Prostate gland (tissue), 2 donors: ENCODE measurements at regions not wholly inside any gene's neighbourhood (a gene's known extent, or its start where the extent isn't known, plus 50 kb on each side); places are given as distances from the start of the nearest gene placed in this dataset.

ENCODE experiments used
- DNase-seq: peaks from one replicate; pipeline ENCODE4 v3.0.0-alpha.2; 2019; ENCODE audit warnings: low spot score
- H3K27ac ChIP-seq, 2 donors: fragments of 200-600 bp; sonication (generic); 2 replicates each; pipeline ENCODE4 v1.5.1; 2017 to 2019
- H3K27me3 ChIP-seq: fragments of 200-600 bp; sonication (generic); replicated peaks from 2 replicates; pipeline ENCODE4 v1.5.1; 2019; ENCODE audit not compliant: insufficient read depth
- H3K36me3 ChIP-seq, 2 donors: fragments of 200-600 bp; sonication (generic); 1 replicate in 1 of 2; 2 replicates in 1 of 2; pipeline versions ENCODE4 v1.5.1 to v1.8.1; 2017 to 2019
- H3K4me1 ChIP-seq: fragments of 200-600 bp; sonication (generic); replicated peaks from 2 replicates; pipeline ENCODE4 v1.5.1; 2019
- H3K4me3 ChIP-seq, 2 donors: fragments of 200-600 bp; sonication (generic); 2 replicates each; pipeline ENCODE4 v1.5.1; 2017 to 2019
- H3K9me3 ChIP-seq: fragments of 200-600 bp; sonication (generic); 2 replicates; pipeline ENCODE4 v1.5.1; 2017
- POLR2A ChIP-seq: fragments of 450-650 bp; IDR thresholded peaks from one replicate; pipeline ENCODE4 v1.6.1; 2016; ENCODE audit warnings: antibody characterized with exemption, mild to moderate bottlenecking
- POLR2AphosphoS5 ChIP-seq: sonication (generic); formaldehyde crosslinking; IDR thresholded peaks from one replicate; pipeline ENCODE4 v1.6.1; 2017; ENCODE audit warnings: antibody characterized with exemption
- WGBS: methylation state at CpG from one replicate; pipeline ENCODE4 v1.1.5; 2018; 5-methylcytosine and 5-hydroxymethylcytosine counted together
- intact Hi-C: fragments of 100-400 bp; cut with DNase I; formaldehyde crosslinking; loops from one replicate; pipeline ENCODE4 v1.14.2; 2022
- TF ChIP-seq, protein P1 (sequence below), 4 experiments: fragments of 200-600 bp in 2 of 4; fragments of 450-650 bp in 2 of 4; sonication (generic) in 2 of 4; IDR thresholded peaks; 1 replicate in 3 of 4; 2 replicates in 1 of 4; pipeline ENCODE4 v1.5.1; 2016 to 2019; ENCODE audit warnings: antibody characterized with exemption in 4 of 4, mild to moderate bottlenecking in 2 of 4, moderate library complexity in 2 of 4

DNA sequence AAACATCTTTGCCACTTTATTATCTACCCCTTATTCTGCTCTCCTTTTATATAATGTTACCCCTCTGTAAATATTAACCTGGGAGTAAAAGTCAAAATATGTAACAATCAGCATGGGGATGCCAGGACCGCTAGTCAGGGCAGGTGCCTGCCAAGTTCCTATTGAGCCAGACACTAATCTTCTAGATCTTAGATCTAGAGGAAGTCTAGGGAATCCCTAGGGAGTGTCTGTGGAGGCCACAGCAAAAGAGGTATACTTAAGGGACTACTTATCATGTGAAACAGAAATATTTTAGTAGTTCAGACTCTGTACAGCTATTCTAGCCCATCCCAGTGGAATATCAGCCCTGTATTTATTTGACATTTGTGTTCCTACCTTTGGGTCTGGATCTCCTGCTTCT lies 600.8 kb upstream of the CDH2 start:
- Histone ChIP-seq H3K9me3 (no peaks in the 10 kb centered on the region), H3K4me3 (no peak overlapping the region), H3K4me1 (no peaks in the 10 kb centered on the region), H3K27me3 (no peaks in the 10 kb centered on the region), H3K36me3 (no peaks in the 10 kb centered on the region), H3K27ac (no peak overlapping the region)
- 63% methylated on average over 1 of the region's 1 CpG for WGBS
- TF ChIP-seq, protein P1, sequence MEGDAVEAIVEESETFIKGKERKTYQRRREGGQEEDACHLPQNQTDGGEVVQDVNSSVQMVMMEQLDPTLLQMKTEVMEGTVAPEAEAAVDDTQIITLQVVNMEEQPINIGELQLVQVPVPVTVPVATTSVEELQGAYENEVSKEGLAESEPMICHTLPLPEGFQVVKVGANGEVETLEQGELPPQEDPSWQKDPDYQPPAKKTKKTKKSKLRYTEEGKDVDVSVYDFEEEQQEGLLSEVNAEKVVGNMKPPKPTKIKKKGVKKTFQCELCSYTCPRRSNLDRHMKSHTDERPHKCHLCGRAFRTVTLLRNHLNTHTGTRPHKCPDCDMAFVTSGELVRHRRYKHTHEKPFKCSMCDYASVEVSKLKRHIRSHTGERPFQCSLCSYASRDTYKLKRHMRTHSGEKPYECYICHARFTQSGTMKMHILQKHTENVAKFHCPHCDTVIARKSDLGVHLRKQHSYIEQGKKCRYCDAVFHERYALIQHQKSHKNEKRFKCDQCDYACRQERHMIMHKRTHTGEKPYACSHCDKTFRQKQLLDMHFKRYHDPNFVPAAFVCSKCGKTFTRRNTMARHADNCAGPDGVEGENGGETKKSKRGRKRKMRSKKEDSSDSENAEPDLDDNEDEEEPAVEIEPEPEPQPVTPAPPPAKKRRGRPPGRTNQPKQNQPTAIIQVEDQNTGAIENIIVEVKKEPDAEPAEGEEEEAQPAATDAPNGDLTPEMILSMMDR (IDR thresholded peaks at IDR 0.05) = no peak
- TF ChIP-seq POLR2A = no peak
- TF ChIP-seq POLR2AphosphoS5 = no peak
- no peak for DNase-seq
- intact Hi-C loops = no loop called here

DNA sequence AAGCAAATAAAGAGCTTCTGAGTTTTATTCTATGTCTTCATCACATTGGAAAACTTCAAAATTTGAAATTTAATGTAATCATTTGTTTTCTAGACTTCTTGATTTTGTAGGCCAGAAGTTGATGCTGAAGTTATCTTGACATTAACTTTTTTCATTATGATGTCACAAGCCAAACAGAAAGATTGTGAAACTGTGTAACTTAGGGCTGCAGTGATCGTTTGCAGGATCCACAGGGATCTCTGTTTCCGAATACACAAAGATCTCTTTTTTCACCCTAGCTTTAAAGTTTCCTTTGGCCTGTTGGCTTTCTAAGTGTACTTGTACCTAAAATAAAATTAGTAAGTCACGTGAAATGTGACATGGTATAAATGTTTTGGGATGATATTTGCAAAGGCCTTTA lies 594.9 kb upstream of the CDH2 start:
- H3K4me1 ChIP-seq = no peaks in the 10 kb centered on the region
- H3K4me3 ChIP-seq = no peak overlapping the region
- no peak overlapping the region for H3K27ac ChIP-seq
- H3K36me3 ChIP-seq = no peaks in the 10 kb centered on the region
- H3K9me3 ChIP-seq = no peaks in the 10 kb centered on the region
- 61% methylated on average over 3 of the region's 3 CpGs for WGBS
- no peak for TF ChIP-seq POLR2A
- TF ChIP-seq POLR2AphosphoS5 = no peak
- TF ChIP-seq, protein P1 (IDR thresholded peaks at IDR 0.05) = no peak
- intact Hi-C loops = no loop called here
- no peak for DNase-seq
- no peaks in the 10 kb centered on the region for H3K27me3 ChIP-seq

DNA sequence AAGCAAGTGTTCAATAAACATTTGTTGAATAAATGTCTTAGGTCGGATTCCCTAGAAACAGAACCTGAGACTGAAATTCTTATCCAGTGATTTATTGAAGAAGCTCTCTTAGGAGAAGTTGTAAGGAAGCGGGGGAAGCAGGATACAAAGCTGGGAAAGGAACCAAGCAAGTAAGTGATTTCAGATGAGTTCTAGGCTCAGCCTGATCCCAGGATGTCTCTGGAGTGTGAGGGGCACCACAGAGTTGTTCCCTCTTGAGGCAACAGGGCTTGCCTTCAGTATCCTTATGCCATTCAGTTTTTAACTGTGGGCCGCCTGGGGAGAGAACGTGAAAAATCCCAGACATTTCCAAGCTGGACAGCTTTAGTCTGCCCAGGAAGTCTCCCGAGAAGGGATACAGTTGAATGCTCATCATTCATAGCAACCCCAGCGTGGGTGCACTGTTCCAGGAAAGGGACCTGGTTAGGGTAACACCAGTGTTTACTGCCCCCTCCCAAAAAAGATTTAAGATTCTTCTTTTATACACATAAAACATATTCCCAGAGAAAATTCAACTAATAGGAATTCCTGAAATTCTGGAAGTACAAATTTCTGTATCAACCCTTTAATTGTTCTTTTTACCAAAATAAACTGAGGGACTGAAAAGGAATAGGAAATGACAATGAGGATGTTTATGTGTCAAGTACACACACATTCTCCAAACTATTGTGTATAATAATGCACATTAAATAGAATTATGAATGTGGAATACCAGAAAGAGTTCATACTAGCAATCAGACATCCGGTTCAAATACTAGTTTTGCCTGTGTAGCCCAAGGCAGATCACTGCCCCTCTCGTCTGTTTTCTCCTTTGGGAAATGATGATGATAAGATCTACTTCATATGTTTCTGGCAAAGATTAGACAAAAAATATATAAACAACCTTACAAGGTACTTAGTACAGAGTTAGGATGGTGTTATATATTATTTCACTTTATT lies 592.1 kb upstream of the CDH2 start:
- Histone ChIP-seq H3K4me3 (no peak overlapping the region), H3K4me1 (no peaks in the 10 kb centered on the region), H3K27ac (no peak overlapping the region), H3K9me3 (no peaks in the 10 kb centered on the region), H3K36me3 (no peaks in the 10 kb centered on the region), H3K27me3 (no peaks in the 10 kb centered on the region)
- TF ChIP-seq POLR2A (no peak), POLR2AphosphoS5 (no peak)
- TF ChIP-seq, protein P1 (IDR thresholded peaks at IDR 0.05) = no peak
- intact Hi-C loops = no loop called here
- DNase-seq = no peak
- WGBS = 68% methylated on average over 8 of the region's 8 CpGs

DNA sequence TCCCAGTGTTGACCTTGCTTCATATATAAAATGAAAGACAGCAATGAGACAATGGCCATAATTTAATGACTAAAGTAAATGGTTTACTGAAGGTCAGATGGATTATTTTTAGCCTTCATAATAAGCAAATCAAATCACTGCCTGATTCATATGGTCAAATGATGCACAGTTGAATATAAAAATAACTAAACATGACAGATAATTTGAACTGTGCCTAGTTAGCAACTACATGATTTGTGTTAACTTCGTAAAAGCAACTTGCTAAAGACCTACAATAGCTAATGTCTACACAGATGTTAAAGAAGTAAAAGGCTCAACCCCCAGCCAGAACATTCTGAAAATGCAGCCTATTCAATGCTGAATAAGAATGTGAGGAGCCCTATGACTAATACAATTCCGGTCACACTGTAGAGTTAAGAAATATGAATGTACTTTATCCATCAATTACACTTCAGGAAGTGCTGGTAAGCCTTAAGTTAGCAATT lies 590.8 kb upstream of the CDH2 start:
- no peaks in the 10 kb centered on the region for H3K9me3 ChIP-seq
- TF ChIP-seq POLR2AphosphoS5 = no peak
- no peak for TF ChIP-seq POLR2A
- TF ChIP-seq, protein P1 (IDR thresholded peaks at IDR 0.05) = no peak
- DNase-seq = no peak

DNA sequence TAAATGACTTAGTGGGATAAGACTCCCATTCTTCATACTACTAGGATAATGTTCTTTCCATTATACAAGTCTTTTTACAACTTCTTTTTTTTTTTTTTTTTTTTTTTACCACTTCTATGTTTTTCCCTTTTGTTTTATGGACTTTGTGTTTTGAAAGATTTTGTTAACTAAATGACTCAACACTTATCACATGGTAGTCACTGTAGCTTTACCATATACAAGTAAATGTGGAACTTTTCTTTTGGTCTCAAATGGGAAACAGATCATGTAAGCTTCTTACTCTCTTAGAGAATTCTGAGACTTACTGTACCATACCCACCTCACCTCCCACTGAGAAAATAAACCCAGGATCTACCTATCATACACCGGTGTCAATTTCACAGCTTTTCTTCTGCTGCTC lies 590.3 kb upstream of the CDH2 start:
- DNase-seq = no peak
- Histone ChIP-seq H3K36me3 (no peaks in the 10 kb centered on the region), H3K9me3 (no peaks in the 10 kb centered on the region), H3K4me3 (no peak overlapping the region), H3K27me3 (no peaks in the 10 kb centered on the region), H3K4me1 (no peaks in the 10 kb centered on the region), H3K27ac (no peak overlapping the region)
- intact Hi-C loops = no loop called here
- WGBS = 97% methylated on average over 1 of the region's 1 CpG
- TF ChIP-seq POLR2AphosphoS5 (no peak), POLR2A (no peak)
- TF ChIP-seq, protein P1 (IDR thresholded peaks at IDR 0.05) = no peak

More for the DNA sequence above, 590.8 kb upstream of the CDH2 start:
- H3K27me3 ChIP-seq = no peaks in the 10 kb centered on the region
- H3K27ac ChIP-seq = no peak overlapping the region
- no peak overlapping the region for H3K4me3 ChIP-seq
- intact Hi-C loops = no loop called here
- no peaks in the 10 kb centered on the region for H3K36me3 ChIP-seq
- H3K4me1 ChIP-seq = no peaks in the 10 kb centered on the region
- WGBS = 86% methylated on average over 2 of the region's 2 CpGs
